ENCODE measurements at regions not wholly inside any gene's neighbourhood (a gene's known extent, or its start where the extent isn't known, plus 50 kb on each side); places are given as distances from the start of the nearest gene placed in this dataset.

DNA sequence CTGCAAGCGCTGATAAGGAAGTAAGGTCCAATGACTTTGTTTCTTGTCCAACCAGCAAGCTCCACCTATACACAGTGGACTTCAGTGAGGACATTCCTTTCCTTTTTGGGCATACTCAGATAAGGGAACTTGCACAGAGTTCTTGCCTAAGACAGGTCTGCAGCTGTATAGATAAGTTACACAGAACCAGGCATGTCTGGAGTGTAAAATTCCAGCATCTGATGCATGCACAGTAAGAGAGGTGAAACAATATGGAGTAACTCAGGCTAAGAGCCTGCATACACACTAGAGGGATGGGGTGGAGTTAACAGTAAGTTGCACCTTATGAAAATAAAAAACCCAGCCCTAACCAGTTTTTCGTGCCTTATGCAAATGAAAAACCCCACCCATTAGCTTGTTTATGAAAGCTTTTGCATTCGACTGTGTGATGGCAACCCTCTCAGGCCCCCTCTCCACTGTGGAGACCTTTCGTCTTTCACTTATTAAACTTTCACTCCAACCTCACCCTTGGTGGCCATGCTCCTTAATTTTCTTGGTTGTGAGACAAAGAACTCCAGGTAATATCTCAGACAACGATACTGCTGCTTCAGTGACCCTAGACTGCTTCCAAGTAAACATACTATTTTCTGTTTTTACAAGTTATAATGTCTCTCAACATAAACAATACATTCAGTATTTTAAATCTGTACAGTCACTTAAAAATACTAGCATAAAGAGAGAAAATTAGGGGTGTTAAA is 2859.0 kb upstream of the PCDH20 start:
- POLR2A ChIA-PET (ENCODE audit: unreplicated experiment): interaction anchor here (0.5 kb wide), 1 partner anchor 62 kb away, joined by 3 read pairs; no protein-coding TSS in a partner anchor
- no peaks in the 10 kb centered on the region for H3K36me3 ChIP-seq (ENCODE audit: control insufficient read depth, insufficient read depth, low read length)
- BruUV-seq (replicated peaks): no TSS peak
- H3K9me3 ChIP-seq (ENCODE audit: control insufficient read depth, insufficient read depth, low read length): no peaks in the 10 kb centered on the region
- H4K5ac ChIP-seq (ENCODE audit: low read depth, low read length): no peak overlapping the region
- no peaks in the 10 kb centered on the region for H3K4me1 ChIP-seq (ENCODE audit: control insufficient read depth, insufficient read depth, low read length)
- CTCF ChIA-PET: no interaction called here
- no peak overlapping the region for H3K23ac ChIP-seq (ENCODE audit: low read depth, low read length)
- no peaks in the 10 kb centered on the region for H4K20me1 ChIP-seq (ENCODE audit: insufficient read depth, low read length)
- no peak overlapping the region for H2AK9ac ChIP-seq (replicated peaks; ENCODE audit: low read depth, low read length, poor library complexity)
- H3K4me3 ChIP-seq (ENCODE audit: insufficient read depth, low read depth, low read length): no peak overlapping the region
- no peak for TF ChIP-seq RFX5 (IDR thresholded peaks at IDR 0.05; ENCODE audit: low read depth, low read length)
- TF ChIP-seq POLR2A (IDR thresholded peaks at IDR 0.05; ENCODE audit: low read depth, low read length): no peak
- TF ChIP-seq CEBPB (IDR thresholded peaks at IDR 0.05; ENCODE audit: low read depth, low read length): no peak
- no peak for TF ChIP-seq FOS (IDR thresholded peaks at IDR 0.05; ENCODE audit: low read depth, low read length)
- no peak for TF ChIP-seq MXI1 (IDR thresholded peaks at IDR 0.05; ENCODE audit: borderline replicate concordance, low read depth, low read length)
- TF ChIP-seq USF2 (IDR thresholded peaks at IDR 0.05; ENCODE audit: low read depth, low read length): no peak
- no peak for TF ChIP-seq ELK1 (IDR thresholded peaks at IDR 0.05; ENCODE audit: borderline replicate concordance, low read depth, low read length)
- no peak for TF ChIP-seq SMC3 (IDR thresholded peaks at IDR 0.05; ENCODE audit: low read depth, low read length)
- no peaks in the 10 kb centered on the region for H3K27me3 ChIP-seq (ENCODE audit: control insufficient read depth, insufficient read depth, low read length)
- no peak overlapping the region for H2BK5ac ChIP-seq (ENCODE audit: low read depth, low read length, poor library complexity, severe bottlenecking)
- dilution Hi-C loops (cut with HindIII; ENCODE audit: low sequenced_read_pairs, unreplicated experiment) (no loop called here), in situ Hi-C loops (cut with MboI; ENCODE audit: low sequenced_read_pairs) (no loop called here), intact Hi-C loops (cut with micrococcal nuclease) (no loop called here)
- H3K4ac ChIP-seq (ENCODE audit: low read depth, low read length): no peak overlapping the region
- ATAC-seq (ENCODE audit: low read depth) (no peak), DNase-seq (peak; percentile 26)
- no peak overlapping the region for H4K91ac ChIP-seq (ENCODE audit: insufficient read depth, low read depth, low read length)
- H3K14ac ChIP-seq (replicated peaks; ENCODE audit: low read depth, low read length): no peak overlapping the region
- no peak overlapping the region for H2BK15ac ChIP-seq (ENCODE audit: low read depth, low read length)
- H2BK20ac ChIP-seq (ENCODE audit: low read depth, low read length): no peak overlapping the region
- no peak overlapping the region for H4K8ac ChIP-seq (ENCODE audit: low read depth in 2 of 2, low read length in 2 of 2)
- no peaks in the 10 kb centered on the region for H3K9me1 ChIP-seq (ENCODE audit: insufficient read depth, low read length)
- no peak overlapping the region for H3K4me2 ChIP-seq (ENCODE audit: low read depth, low read length)
- no peak overlapping the region for H2BK120ac ChIP-seq (ENCODE audit: low read depth, low read length)
- no peak overlapping the region for H2AFZ ChIP-seq (replicated peaks; ENCODE audit: low read length, poor library complexity)
- no peak overlapping the region for H3K56ac ChIP-seq (ENCODE audit: extremely low read depth, insufficient read depth, low read length)
- H2AK5ac ChIP-seq (ENCODE audit: low read depth, low read length): no peak overlapping the region
- WGBS, 2 experiments (ENCODE audit: extremely low coverage in 2 of 2, insufficient read length in 1 of 2): no CpG with 5 or more reads among the region's 5 CpGs
- H3K79me1 ChIP-seq (ENCODE audit: low read depth in 1 of 2, low read length in 2 of 2): no peaks in the 10 kb centered on the region
- no peak overlapping the region for H3K27ac ChIP-seq (ENCODE audit: insufficient read depth, low read length)
- no peak overlapping the region for H3K18ac ChIP-seq (ENCODE audit: low read depth, low read length)
- H3K9ac ChIP-seq (ENCODE audit: low read depth, low read length): no peak overlapping the region
